Suprapubic skin (tissue), 4 donors: ENCODE measurements at regions not wholly inside any gene's neighbourhood (a gene's known extent, or its start where the extent isn't known, plus 50 kb on each side); places are given as distances from the start of the nearest gene placed in this dataset.
"Not testable (repeated sequence)": the region's sequence is repeated elsewhere in the genome, so short reads cannot be mapped to it uniquely, and the experiment has no call there.

Experiments
- DNase-seq, 2 donors: peaks; one replicate each; pipeline ENCODE4 v3.0.0-alpha.2; 2019; ENCODE audit warnings: low spot score in 2 of 2
- H3K27ac ChIP-seq: fragments of 200-600 bp; sonication (generic); one replicate; pipeline ENCODE4 v1.5.1; 2019
- H3K27me3 ChIP-seq: fragments of 200-600 bp; sonication (generic); one replicate; pipeline ENCODE4 v1.5.1; 2019
- H3K36me3 ChIP-seq: fragments of 200-600 bp; sonication (generic); one replicate; pipeline ENCODE4 v1.5.1; 2019
- H3K4me1 ChIP-seq: fragments of 200-600 bp; sonication (generic); one replicate; pipeline ENCODE4 v1.5.1; 2019
- H3K4me3 ChIP-seq: fragments of 200-600 bp; sonication (generic); one replicate; pipeline ENCODE4 v1.5.1; 2019; ENCODE audit warnings: mild to moderate bottlenecking
- H3K9me3 ChIP-seq: fragments of 200-600 bp; sonication (generic); one replicate; pipeline ENCODE4 v1.5.1; 2019
- EP300 ChIP-seq: sonication (generic); formaldehyde crosslinking; IDR thresholded peaks from one replicate; pipeline ENCODE4 v1.6.1; 2017; ENCODE audit warnings: antibody characterized with exemption
- POLR2A ChIP-seq, 2 donors: fragments of 450-650 bp; IDR thresholded peaks; one replicate each; pipeline ENCODE4 v1.6.1; 2017; ENCODE audit warnings: antibody characterized with exemption in 2 of 2, mild to moderate bottlenecking in 2 of 2, moderate library complexity in 2 of 2
- POLR2AphosphoS5 ChIP-seq, 3 donors: sonication (generic); formaldehyde crosslinking; IDR thresholded peaks; one replicate each; pipeline ENCODE4 v1.6.1; 2017; ENCODE audit warnings: antibody characterized with exemption in 3 of 3
- WGBS: methylation state at CpG from one replicate; pipeline ENCODE4 v1.1.5; 2018; 5-methylcytosine and 5-hydroxymethylcytosine counted together
- TF ChIP-seq, protein P1 (sequence below), 2 donors: fragments of 200-600 bp in 1 of 2; fragments of 450-650 bp in 1 of 2; sonication (generic) in 1 of 2; IDR thresholded peaks; one replicate each; pipeline ENCODE4 v1.5.1; 2016 to 2019; ENCODE audit warnings: antibody characterized with exemption in 2 of 2, mild to moderate bottlenecking in 1 of 2, moderate library complexity in 1 of 2

DNA sequence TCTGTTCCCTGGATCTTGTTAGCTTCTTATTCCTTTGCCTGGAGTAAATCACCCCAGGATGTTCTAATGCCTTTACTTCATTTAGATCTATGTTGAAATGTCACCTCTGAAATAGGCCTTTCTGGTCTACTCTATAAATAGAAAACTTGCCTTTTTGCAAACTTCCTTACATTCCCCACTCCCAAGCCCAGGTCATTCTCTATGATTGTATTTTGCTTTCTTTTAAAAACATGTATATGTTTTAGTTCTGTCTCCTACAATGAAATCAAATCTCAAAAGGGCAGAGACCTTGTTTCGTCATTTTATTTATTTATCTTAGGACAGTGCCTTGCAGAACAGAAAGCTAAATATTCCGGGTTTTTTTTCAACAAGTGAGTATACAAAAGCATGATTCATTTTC lies 1657.7 kb upstream of the C9orf72 start:
- Histone ChIP-seq H3K27me3 (no peaks in the 10 kb centered on the region), H3K27ac (no peak overlapping the region), H3K36me3 (no peaks in the 10 kb centered on the region), H3K4me1 (no peaks in the 10 kb centered on the region), H3K9me3 (no peaks in the 10 kb centered on the region), H3K4me3 (no peak overlapping the region)
- no peak for DNase-seq
- WGBS, result 86% methylated on average over 2 of the region's 2 CpGs
- no peak for TF ChIP-seq POLR2A (IDR thresholded peaks at IDR 0.05)
- no peak for TF ChIP-seq POLR2AphosphoS5 (IDR thresholded peaks at IDR 0.05)
- TF ChIP-seq EP300, result no peak
- TF ChIP-seq, protein P1, sequence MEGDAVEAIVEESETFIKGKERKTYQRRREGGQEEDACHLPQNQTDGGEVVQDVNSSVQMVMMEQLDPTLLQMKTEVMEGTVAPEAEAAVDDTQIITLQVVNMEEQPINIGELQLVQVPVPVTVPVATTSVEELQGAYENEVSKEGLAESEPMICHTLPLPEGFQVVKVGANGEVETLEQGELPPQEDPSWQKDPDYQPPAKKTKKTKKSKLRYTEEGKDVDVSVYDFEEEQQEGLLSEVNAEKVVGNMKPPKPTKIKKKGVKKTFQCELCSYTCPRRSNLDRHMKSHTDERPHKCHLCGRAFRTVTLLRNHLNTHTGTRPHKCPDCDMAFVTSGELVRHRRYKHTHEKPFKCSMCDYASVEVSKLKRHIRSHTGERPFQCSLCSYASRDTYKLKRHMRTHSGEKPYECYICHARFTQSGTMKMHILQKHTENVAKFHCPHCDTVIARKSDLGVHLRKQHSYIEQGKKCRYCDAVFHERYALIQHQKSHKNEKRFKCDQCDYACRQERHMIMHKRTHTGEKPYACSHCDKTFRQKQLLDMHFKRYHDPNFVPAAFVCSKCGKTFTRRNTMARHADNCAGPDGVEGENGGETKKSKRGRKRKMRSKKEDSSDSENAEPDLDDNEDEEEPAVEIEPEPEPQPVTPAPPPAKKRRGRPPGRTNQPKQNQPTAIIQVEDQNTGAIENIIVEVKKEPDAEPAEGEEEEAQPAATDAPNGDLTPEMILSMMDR (IDR thresholded peaks at IDR 0.05), result no peak

DNA sequence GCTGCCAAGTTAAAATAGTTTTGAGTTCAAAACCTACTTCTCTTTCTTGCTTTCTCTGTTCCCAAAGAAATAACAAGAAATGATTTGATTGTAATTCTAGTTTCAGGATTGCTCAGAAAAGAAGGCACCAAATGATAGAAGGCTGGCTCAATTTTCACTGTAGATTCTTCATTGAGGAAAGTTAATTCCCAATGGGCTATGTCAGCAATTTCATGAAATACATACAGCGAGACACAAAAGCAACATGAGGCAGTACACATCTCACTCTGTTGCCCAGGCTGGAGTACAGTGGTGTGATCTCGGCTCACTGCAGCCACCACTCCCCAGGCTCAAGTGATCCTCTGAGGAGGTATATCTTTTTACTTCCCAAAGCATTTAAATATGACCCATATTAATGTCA lies 1659.9 kb upstream of the C9orf72 start:
- no peak overlapping the region for H3K27ac ChIP-seq
- H3K4me3 ChIP-seq, result no peak overlapping the region
- TF ChIP-seq POLR2AphosphoS5 (IDR thresholded peaks at IDR 0.05), result no peak
- no peak for TF ChIP-seq EP300
- no peak for TF ChIP-seq POLR2A (IDR thresholded peaks at IDR 0.05)
- TF ChIP-seq, protein P1 (IDR thresholded peaks at IDR 0.05), result no peak
- no peak for DNase-seq
- 94% methylated on average over 2 of the region's 2 CpGs for WGBS
- H3K9me3 ChIP-seq, result no peaks in the 10 kb centered on the region
- H3K4me1 ChIP-seq, result no peaks in the 10 kb centered on the region
- H3K36me3 ChIP-seq, result no peaks in the 10 kb centered on the region
- no peaks in the 10 kb centered on the region for H3K27me3 ChIP-seq

DNA sequence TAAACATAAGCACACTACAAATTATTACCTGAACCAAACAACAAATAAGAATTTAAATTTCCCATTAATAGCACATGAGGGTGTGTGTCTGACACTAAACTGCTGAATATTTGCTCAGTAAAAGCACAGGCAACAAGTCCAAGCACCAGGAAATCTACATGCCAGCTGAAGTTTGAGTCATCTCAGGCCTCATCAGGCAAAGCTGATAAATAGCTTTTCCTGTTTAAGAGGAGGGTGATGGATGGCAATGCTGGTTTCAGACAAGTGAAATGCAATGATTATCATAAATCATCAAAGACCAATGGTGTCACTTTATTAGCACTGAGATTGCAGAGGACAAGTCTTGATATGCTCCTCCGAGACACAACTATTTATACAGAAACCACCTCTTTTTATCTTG lies 1668.0 kb upstream of the C9orf72 start:
- H3K4me3 ChIP-seq, result no peak overlapping the region
- no peak overlapping the region for H3K27ac ChIP-seq
- TF ChIP-seq, protein P1 (IDR thresholded peaks at IDR 0.05), result no peak
- no peak for TF ChIP-seq EP300
- TF ChIP-seq POLR2AphosphoS5 (IDR thresholded peaks at IDR 0.05), result no peak
- no peak for TF ChIP-seq POLR2A (IDR thresholded peaks at IDR 0.05)
- no peaks in the 10 kb centered on the region for H3K4me1 ChIP-seq
- DNase-seq, result no peak
- no peaks in the 10 kb centered on the region for H3K27me3 ChIP-seq
- no peaks in the 10 kb centered on the region for H3K36me3 ChIP-seq
- H3K9me3 ChIP-seq, result no peaks in the 10 kb centered on the region
- WGBS, result 64% methylated on average over 1 of the region's 1 CpG

DNA sequence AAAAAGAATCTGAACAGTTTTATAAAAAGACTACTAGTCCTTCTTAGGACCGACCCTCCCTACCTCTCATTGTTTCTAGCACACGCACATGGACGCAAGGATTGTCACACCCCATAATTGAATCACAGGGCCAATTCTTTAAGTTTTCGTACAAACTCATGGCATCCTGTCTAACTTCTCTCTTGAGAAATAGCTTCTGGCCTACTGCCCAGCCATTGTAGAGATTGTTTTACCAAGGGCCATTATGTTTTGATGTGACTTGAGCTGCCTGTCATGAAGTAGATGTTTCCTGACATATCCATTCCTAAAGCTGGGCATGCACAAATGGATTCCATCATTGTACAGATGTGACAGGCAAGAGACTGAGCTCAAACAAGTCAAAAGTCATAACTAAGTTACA lies 1672.1 kb upstream of the C9orf72 start:
- Histone ChIP-seq H3K9me3 (no peaks in the 10 kb centered on the region), H3K27me3 (no peaks in the 10 kb centered on the region), H3K27ac (no peak overlapping the region), H3K4me3 (no peak overlapping the region), H3K4me1 (no peaks in the 10 kb centered on the region), H3K36me3 (no peaks in the 10 kb centered on the region)
- DNase-seq, result no peak
- 72% methylated on average over 4 of the region's 4 CpGs for WGBS
- TF ChIP-seq POLR2AphosphoS5 (IDR thresholded peaks at IDR 0.05), result no peak
- TF ChIP-seq POLR2A (IDR thresholded peaks at IDR 0.05), result no peak
- TF ChIP-seq, protein P1 (IDR thresholded peaks at IDR 0.05), result no peak
- TF ChIP-seq EP300, result no peak

DNA sequence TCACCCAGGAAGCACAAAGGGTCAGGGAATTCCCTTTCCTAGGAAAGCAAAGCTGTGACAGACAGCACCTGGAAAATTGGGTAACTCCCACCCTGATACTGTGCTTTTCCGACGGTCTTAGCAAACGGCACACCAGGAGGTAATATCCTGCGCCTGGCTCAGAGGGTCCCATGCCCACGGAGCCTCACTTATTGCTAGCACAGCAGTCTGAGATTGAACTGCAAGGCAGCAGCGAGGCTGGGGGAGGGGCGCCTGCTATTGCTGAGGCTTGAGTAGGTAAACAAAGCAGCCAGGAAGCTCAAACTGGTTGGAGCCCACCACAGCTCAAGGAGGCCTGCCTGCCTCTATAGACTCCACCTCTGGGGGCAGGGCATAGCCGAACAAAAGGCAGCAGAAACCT lies 1697.1 kb upstream of the C9orf72 start:
- not testable (repeated sequence) for H3K9me3 ChIP-seq, DNase-seq, H3K4me1 ChIP-seq, H3K27ac ChIP-seq, H3K36me3 ChIP-seq, H3K4me3 ChIP-seq, H3K27me3 ChIP-seq
- WGBS, result 94% methylated on average over 7 of the region's 8 CpGs

DNA sequence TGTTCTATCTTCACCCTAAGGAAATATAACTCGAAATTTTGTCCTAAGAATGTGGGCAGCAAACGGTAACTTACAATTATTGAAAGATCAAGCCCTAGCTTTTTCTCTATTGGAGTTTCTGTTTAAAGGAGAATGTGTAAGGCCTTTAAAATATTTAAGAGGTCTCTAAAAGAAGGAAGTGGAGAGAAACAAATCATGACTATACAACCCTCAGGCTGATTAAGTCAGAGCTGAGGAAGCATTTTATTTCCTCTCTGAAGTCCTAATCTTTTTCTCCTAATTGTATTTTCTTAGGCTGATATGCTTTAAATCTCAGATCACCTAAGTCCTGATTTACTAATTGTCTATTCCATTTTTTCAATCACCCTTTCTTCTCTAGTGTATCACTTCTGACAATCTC lies 1708.8 kb upstream of the C9orf72 start:
- DNase-seq, result no peak
- Histone ChIP-seq H3K9me3 (no peaks in the 10 kb centered on the region), H3K36me3 (no peaks in the 10 kb centered on the region), H3K4me1 (no peaks in the 10 kb centered on the region), H3K27ac (no peak overlapping the region), H3K4me3 (no peak overlapping the region), H3K27me3 (no peaks in the 10 kb centered on the region)
- TF ChIP-seq EP300, result no peak
- TF ChIP-seq, protein P1 (IDR thresholded peaks at IDR 0.05), result no peak
- no peak for TF ChIP-seq POLR2AphosphoS5 (IDR thresholded peaks at IDR 0.05)
- no peak for TF ChIP-seq POLR2A (IDR thresholded peaks at IDR 0.05)
- 58% methylated on average over 2 of the region's 2 CpGs for WGBS
